ENCODE measurements at regions not wholly inside any gene's neighbourhood (a gene's known extent, or its start where the extent isn't known, plus 50 kb on each side); places are given as distances from the start of the nearest gene placed in this dataset.

DNA sequence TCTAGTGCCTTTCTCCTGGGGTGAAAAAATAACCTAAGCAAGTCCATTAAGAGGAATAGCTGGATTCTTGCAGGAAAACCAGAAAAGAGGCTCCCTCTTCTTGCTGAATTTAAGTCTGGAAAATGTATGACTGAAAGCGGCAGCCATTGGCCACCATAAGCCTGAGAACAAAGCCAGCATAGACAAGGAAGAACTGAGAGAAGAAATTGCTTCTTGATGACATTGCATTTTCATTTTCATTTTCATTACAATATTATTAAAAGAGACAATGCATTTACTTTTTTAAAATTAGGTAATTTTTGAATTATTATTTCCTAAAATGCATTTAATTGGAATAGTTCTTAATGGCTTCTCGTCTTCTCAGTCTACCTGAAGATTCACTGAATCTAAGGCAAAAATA, 1157.5 kb upstream of the ZEB2 start:
- TF ChIP-seq, protein P1, sequence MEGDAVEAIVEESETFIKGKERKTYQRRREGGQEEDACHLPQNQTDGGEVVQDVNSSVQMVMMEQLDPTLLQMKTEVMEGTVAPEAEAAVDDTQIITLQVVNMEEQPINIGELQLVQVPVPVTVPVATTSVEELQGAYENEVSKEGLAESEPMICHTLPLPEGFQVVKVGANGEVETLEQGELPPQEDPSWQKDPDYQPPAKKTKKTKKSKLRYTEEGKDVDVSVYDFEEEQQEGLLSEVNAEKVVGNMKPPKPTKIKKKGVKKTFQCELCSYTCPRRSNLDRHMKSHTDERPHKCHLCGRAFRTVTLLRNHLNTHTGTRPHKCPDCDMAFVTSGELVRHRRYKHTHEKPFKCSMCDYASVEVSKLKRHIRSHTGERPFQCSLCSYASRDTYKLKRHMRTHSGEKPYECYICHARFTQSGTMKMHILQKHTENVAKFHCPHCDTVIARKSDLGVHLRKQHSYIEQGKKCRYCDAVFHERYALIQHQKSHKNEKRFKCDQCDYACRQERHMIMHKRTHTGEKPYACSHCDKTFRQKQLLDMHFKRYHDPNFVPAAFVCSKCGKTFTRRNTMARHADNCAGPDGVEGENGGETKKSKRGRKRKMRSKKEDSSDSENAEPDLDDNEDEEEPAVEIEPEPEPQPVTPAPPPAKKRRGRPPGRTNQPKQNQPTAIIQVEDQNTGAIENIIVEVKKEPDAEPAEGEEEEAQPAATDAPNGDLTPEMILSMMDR (IDR thresholded peaks at IDR 0.05; ENCODE audit: unreplicated experiment): no peak
- Mint-ChIP-seq H3K4me1 (ENCODE audit: low read depth) (no peaks in the 10 kb centered on the region), H3K36me3 (ENCODE audit: insufficient read depth) (no peaks in the 10 kb centered on the region), H3K4me3 (ENCODE audit: low read depth) (no peak overlapping the region), H3K27me3 (peaks cover 2% of the 10 kb centered on the region), H3K27ac (no peak overlapping the region), H3K9me3 (ENCODE audit: low read depth) (peaks cover 3% of the 10 kb centered on the region)
- DNase-seq (ENCODE audit: low spot score, unreplicated experiment): no peak

DNA sequence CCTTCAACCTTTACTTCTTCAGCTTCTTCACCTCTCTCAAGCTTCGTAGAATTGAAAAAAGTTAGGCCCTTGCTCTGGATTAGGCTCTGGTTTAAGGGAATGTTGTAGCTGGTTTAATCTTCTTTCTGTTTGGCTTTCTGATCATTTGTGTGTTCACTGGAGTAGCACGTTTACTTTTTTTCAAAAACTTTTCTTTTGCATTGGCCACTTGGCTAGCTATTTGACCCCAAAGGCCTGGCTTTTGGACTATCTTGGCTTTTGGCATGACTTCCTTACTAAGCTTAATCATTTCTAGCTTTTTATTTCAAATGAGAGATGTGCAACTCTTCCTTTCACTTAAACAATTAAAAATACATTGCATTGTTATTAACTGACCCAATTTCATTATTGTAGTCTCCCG, 1154.8 kb upstream of the ZEB2 start:
- no peak overlapping the region for H3K27ac Mint-ChIP-seq
- H3K4me3 Mint-ChIP-seq (ENCODE audit: low read depth): no peak overlapping the region
- DNase-seq (ENCODE audit: low spot score, unreplicated experiment): no peak
- TF ChIP-seq, protein P1 (IDR thresholded peaks at IDR 0.05; ENCODE audit: unreplicated experiment): no peak
- no peaks in the 10 kb centered on the region for H3K4me1 Mint-ChIP-seq (ENCODE audit: low read depth)
- no peaks in the 10 kb centered on the region for H3K36me3 Mint-ChIP-seq (ENCODE audit: insufficient read depth)
- peaks cover 3% of the 10 kb centered on the region for H3K9me3 Mint-ChIP-seq (ENCODE audit: low read depth)
- peaks cover 2% of the 10 kb centered on the region for H3K27me3 Mint-ChIP-seq

DNA sequence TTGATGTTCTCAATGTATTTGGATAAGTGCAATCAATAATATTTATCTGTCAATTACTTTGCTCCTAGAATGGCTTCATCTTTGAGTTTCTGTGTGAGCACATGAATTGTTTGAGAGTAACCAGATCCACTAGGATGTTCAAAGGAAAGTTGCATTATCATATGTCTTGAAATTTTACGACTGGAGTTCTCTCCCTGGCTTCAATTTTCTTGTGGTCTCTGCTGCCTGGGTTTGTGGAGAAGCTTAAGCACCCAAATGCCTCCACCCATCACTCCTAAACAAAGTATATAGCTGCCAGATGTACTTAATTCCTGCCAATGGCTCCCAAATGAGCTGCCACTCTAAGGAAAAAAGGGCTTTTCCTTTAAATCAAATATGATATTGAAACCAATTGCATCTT, 1149.4 kb upstream of the ZEB2 start:
- Mint-ChIP-seq H3K27ac (no peak overlapping the region), H3K4me1 (ENCODE audit: low read depth) (peaks cover 1% of the 10 kb centered on the region), H3K9me3 (ENCODE audit: low read depth) (no peaks in the 10 kb centered on the region), H3K27me3 (peaks cover 2% of the 10 kb centered on the region), H3K4me3 (ENCODE audit: low read depth) (no peak overlapping the region), H3K36me3 (ENCODE audit: insufficient read depth) (no peaks in the 10 kb centered on the region)
- TF ChIP-seq, protein P1 (IDR thresholded peaks at IDR 0.05; ENCODE audit: unreplicated experiment): no peak
- no peak for DNase-seq (ENCODE audit: low spot score, unreplicated experiment)

DNA sequence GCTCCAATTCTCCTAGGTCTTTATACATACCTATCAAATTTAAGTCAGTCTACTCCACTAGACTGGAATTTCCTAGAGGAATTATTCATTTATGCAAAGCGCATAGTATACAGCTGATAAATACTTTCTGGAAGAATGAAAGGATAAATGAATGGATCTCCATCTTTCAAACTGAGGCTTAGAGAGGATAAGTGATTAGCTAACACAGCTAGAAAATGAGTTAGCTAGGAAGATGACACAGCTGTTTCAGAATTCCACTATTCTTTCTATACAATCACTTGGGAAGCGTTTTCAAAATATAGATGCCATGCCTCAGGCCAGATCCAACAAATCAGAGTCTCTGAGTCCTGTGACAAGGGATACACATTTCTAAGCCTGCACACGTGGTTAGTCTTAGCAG, 1146.6 kb upstream of the ZEB2 start:
- H3K36me3 Mint-ChIP-seq (ENCODE audit: insufficient read depth): no peaks in the 10 kb centered on the region
- peaks cover 1% of the 10 kb centered on the region for H3K4me1 Mint-ChIP-seq (ENCODE audit: low read depth)
- no peak overlapping the region for H3K4me3 Mint-ChIP-seq (ENCODE audit: low read depth)
- H3K27ac Mint-ChIP-seq: no peak overlapping the region
- H3K27me3 Mint-ChIP-seq: no peaks in the 10 kb centered on the region
- no peaks in the 10 kb centered on the region for H3K9me3 Mint-ChIP-seq (ENCODE audit: low read depth)
- TF ChIP-seq, protein P1 (IDR thresholded peaks at IDR 0.05; ENCODE audit: unreplicated experiment): no peak
- DNase-seq (ENCODE audit: low spot score, unreplicated experiment): no peak

DNA sequence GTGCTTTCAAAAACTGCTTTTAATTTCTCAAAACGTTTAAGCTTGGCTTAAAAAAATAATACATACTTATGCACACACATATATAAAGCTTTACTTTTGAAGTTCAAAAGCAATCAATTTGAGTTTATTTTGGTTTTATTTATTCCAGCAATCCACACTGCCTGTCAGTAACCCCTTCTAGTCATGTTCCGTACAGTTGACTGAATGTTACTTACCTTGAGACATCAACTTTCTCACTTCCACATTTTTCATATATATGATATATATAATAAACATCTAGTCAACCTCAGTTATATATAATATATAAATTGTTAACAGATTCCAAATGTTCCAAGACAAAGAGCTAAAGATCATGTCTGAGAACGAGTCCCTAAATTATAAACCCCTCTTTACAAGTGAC, 1137.3 kb upstream of the ZEB2 start:
- H3K9me3 Mint-ChIP-seq (ENCODE audit: low read depth): no peaks in the 10 kb centered on the region
- DNase-seq (ENCODE audit: low spot score, unreplicated experiment): no peak
- H3K4me1 Mint-ChIP-seq (ENCODE audit: low read depth): peaks cover 8% of the 10 kb centered on the region
- H3K27ac Mint-ChIP-seq: no peak overlapping the region
- no peak overlapping the region for H3K4me3 Mint-ChIP-seq (ENCODE audit: low read depth)
- H3K27me3 Mint-ChIP-seq: no peaks in the 10 kb centered on the region
- no peaks in the 10 kb centered on the region for H3K36me3 Mint-ChIP-seq (ENCODE audit: insufficient read depth)
- TF ChIP-seq, protein P1 (IDR thresholded peaks at IDR 0.05; ENCODE audit: unreplicated experiment): no peak

Data from progenitor cell of endocrine pancreas (in vitro differentiated cells).